ENCODE measurements at regions not wholly inside any gene's neighbourhood (a gene's known extent, or its start where the extent isn't known, plus 50 kb on each side); places are given as distances from the start of the nearest gene placed in this dataset.
A peak's percentile ranks its signal among the peaks of the same experiment; 100 is the strongest.

GRCh38 chr15:70535955-70536338 lies 227.4 kb downstream of the UACA start:
- H3K4me3 ChIP-seq (ENCODE audit: low read length): peak overlapping the region; percentile 66
- intact Hi-C loops (cut with micrococcal nuclease): loop anchor here (1.0 to 10.0 kb wide), 6 partner anchors 23 to 1067 kb away; no protein-coding TSS in a partner anchor
- Mint-ChIP-seq H3K4me3 (peak overlapping the region; percentile 83 to 99 (median 92)), H3K4me1 (peaks cover 44 to 80% (median 75%) of the 10 kb centered on the region in 7 donors), H3K27ac (peak overlapping the region; percentile 87 to 97 (median 95)), H3K27me3 (peaks cover 0 to 29% (median 0%) of the 10 kb centered on the region in 5 donors), H3K9me3 (no peaks in the 10 kb centered on the region), H3K36me3 (peaks cover 0 to 7% (median 5%) of the 10 kb centered on the region in 5 donors)
- no peaks in the 10 kb centered on the region for H3K9me3 ChIP-seq (ENCODE audit: control insufficient read depth in 2 of 3, low read length in 3 of 3)
- ChIA-PET POLR2A (interaction anchor here (0.7 to 5.8 kb wide), 20 partner anchors 8 to 1083 kb away, joined by 3 to 96 read pairs (median 5); partner anchors contain the start of genes RPLP1 and TLE3), CTCF (interaction anchor here (1.1 to 2.2 kb wide), 8 partner anchors 9 to 48 kb away, joined by 3 to 10 read pairs (median 4); no protein-coding TSS in a partner anchor)
- no peak for ATAC-seq
- no peaks in the 10 kb centered on the region for H3K36me3 ChIP-seq (ENCODE audit: control insufficient read depth in 2 of 3, insufficient read depth in 3 of 3, low read length in 3 of 3)
- peaks cover 33 to 43% of the 10 kb centered on the region in 2 donors for H3K4me1 ChIP-seq (ENCODE audit: control insufficient read depth in 2 of 2, insufficient read depth in 2 of 2, low read length in 2 of 2)
- H3K27me3 ChIP-seq (ENCODE audit: control insufficient read depth in 2 of 2, insufficient read depth in 2 of 2, low read length in 2 of 2): no peaks in the 10 kb centered on the region
- DNase-seq: no peak
- peak overlapping the region; percentile 74 for H3K27ac ChIP-seq (ENCODE audit: low read depth, low read length)

- POLR2A ChIA-PET: interaction anchor here (0.6 to 5.8 kb wide), 26 partner anchors 7 to 1083 kb away, joined by 3 to 96 read pairs (median 5); partner anchors contain the start of genes RPLP1 and TLE3
- Mint-ChIP-seq H3K27ac (peak overlapping the region; percentile 87 to 97 (median 95)), H3K27me3 (peaks cover 0 to 23% (median 0%) of the 10 kb centered on the region in 5 donors), H3K4me3 (peak overlapping the region; percentile 83 to 99 (median 92)), H3K4me1 (peaks cover 44 to 87% (median 75%) of the 10 kb centered on the region in 7 donors), H3K9me3 (peaks cover 0 to 1% (median 0%) of the 10 kb centered on the region in 11 donors), H3K36me3 (peaks cover 0 to 3% (median under 1%) of the 10 kb centered on the region in 5 donors)
- no peaks in the 10 kb centered on the region for H3K27me3 ChIP-seq (ENCODE audit: control insufficient read depth in 2 of 2, insufficient read depth in 2 of 2, low read length in 2 of 2)
- H3K9me3 ChIP-seq (ENCODE audit: control insufficient read depth in 2 of 3, low read length in 3 of 3): no peaks in the 10 kb centered on the region
- CTCF ChIA-PET: interaction anchor here (0.5 to 2.2 kb wide), 14 partner anchors 9 to 189 kb away, joined by 3 to 10 read pairs (median 4); no protein-coding TSS in a partner anchor
- DNase-seq (peak; percentile 35 to 82 (median 77)), ATAC-seq (peak; percentile 86)
- intact Hi-C loops (cut with micrococcal nuclease): loop anchor here (1.0 to 10.0 kb wide), 6 partner anchors 24 to 1067 kb away; no protein-coding TSS in a partner anchor
- H3K4me3 ChIP-seq (ENCODE audit: low read length): peak overlapping the region; percentile 66
- H3K4me1 ChIP-seq (ENCODE audit: control insufficient read depth in 2 of 2, insufficient read depth in 2 of 2, low read length in 2 of 2): peaks cover 33 to 50% of the 10 kb centered on the region in 2 donors
- H3K27ac ChIP-seq (ENCODE audit: low read depth, low read length): peak overlapping the region; percentile 74
- H3K36me3 ChIP-seq (ENCODE audit: control insufficient read depth in 2 of 3, insufficient read depth in 3 of 3, low read length in 3 of 3): no peaks in the 10 kb centered on the region
Measured at GRCh38 chr15:70535071-70535954, 228.0 kb downstream of the UACA start.

- no peak for ATAC-seq
- intact Hi-C loops (cut with micrococcal nuclease): loop anchor here (2.0 to 10.0 kb wide), 2 partner anchors 141 to 1065 kb away; no protein-coding TSS in a partner anchor
- peaks cover 44 to 61% of the 10 kb centered on the region in 2 donors for H3K4me1 ChIP-seq (ENCODE audit: control insufficient read depth in 2 of 2, insufficient read depth in 2 of 2, low read length in 2 of 2)
- ChIA-PET POLR2A (interaction anchor here (0.6 to 5.8 kb wide), 20 partner anchors 11 to 1381 kb away, joined by 3 to 96 read pairs (median 4); partner anchors contain the start of genes RPLP1 and TLE3), CTCF (interaction anchor here (1.1 to 2.2 kb wide), 7 partner anchors 11 to 72 kb away, joined by 3 to 10 read pairs (median 4); no protein-coding TSS in a partner anchor)
- H3K4me1 Mint-ChIP-seq: peaks cover 54 to 93% (median 83%) of the 10 kb centered on the region in 7 donors
- H3K9me3 ChIP-seq (ENCODE audit: control insufficient read depth in 2 of 3, low read length in 3 of 3): no peaks in the 10 kb centered on the region
- no peaks in the 10 kb centered on the region for H3K36me3 ChIP-seq (ENCODE audit: control insufficient read depth in 2 of 3, insufficient read depth in 3 of 3, low read length in 3 of 3)
- H3K27me3 Mint-ChIP-seq: peaks cover 0 to 18% (median 0%) of the 10 kb centered on the region in 5 donors
- H3K27me3 ChIP-seq (ENCODE audit: control insufficient read depth in 2 of 2, insufficient read depth in 2 of 2, low read length in 2 of 2): no peaks in the 10 kb centered on the region
- H3K4me3 ChIP-seq (ENCODE audit: low read length): peak overlapping the region; percentile 66
- peak overlapping the region; percentile 87 to 97 (median 95) for H3K27ac Mint-ChIP-seq
- peaks cover 0 to 4% (median 0%) of the 10 kb centered on the region in 5 donors for H3K36me3 Mint-ChIP-seq
- H3K4me3 Mint-ChIP-seq: peak overlapping the region; percentile 83 to 99 (median 92)
- no peak for DNase-seq
- peaks cover 0 to 4% (median 0%) of the 10 kb centered on the region in 11 donors for H3K9me3 Mint-ChIP-seq
- peak overlapping the region; percentile 74 for H3K27ac ChIP-seq (ENCODE audit: low read depth, low read length)
Measured at GRCh38 chr15:70533931-70534742, 229.2 kb downstream of the UACA start.

GRCh38 chr15:70532531-70533186 lies 230.7 kb downstream of the UACA start:
- Histone ChIP-seq H3K4me3 (ENCODE audit: low read length) (no peak overlapping the region), H3K9me3 (ENCODE audit: control insufficient read depth in 2 of 3, low read length in 3 of 3) (no peaks in the 10 kb centered on the region), H3K4me1 (ENCODE audit: control insufficient read depth in 2 of 2, insufficient read depth in 2 of 2, low read length in 2 of 2) (peaks cover 58 to 76% of the 10 kb centered on the region in 2 donors), H3K27me3 (ENCODE audit: control insufficient read depth in 2 of 2, insufficient read depth in 2 of 2, low read length in 2 of 2) (no peaks in the 10 kb centered on the region), H3K36me3 (ENCODE audit: control insufficient read depth in 2 of 3, insufficient read depth in 3 of 3, low read length in 3 of 3) (no peaks in the 10 kb centered on the region), H3K27ac (ENCODE audit: low read depth, low read length) (no peak overlapping the region)
- H3K36me3 Mint-ChIP-seq: peaks cover 0 to 9% (median 0%) of the 10 kb centered on the region in 5 donors
- peaks cover 0 to 4% (median 0%) of the 10 kb centered on the region in 11 donors for H3K9me3 Mint-ChIP-seq
- intact Hi-C loops (cut with micrococcal nuclease): loop anchor here (10.0 kb wide), 1 partner anchor 142 kb away; no protein-coding TSS in a partner anchor
- ATAC-seq: no peak
- peaks cover 63 to 99% (median 86%) of the 10 kb centered on the region in 7 donors for H3K4me1 Mint-ChIP-seq
- peak overlapping the region in 8 of 9 donors; percentile 60 to 97 (median 94) for H3K27ac Mint-ChIP-seq
- peaks cover 0 to 10% (median 0%) of the 10 kb centered on the region in 5 donors for H3K27me3 Mint-ChIP-seq
- ChIA-PET CTCF (no interaction called here), POLR2A (interaction anchor here (0.5 to 5.8 kb wide), 3 partner anchors 24 to 430 kb away, joined by 3 to 96 read pairs (median 4); no protein-coding TSS in a partner anchor)
- H3K4me3 Mint-ChIP-seq: peak overlapping the region in 8 of 10 donors; percentile 25 to 99 (median 94)
- DNase-seq: no peak

GRCh38 chr15:70531576-70531975 lies 231.8 kb downstream of the UACA start:
- Mint-ChIP-seq H3K4me3 (peak overlapping the region in 6 of 10 donors; percentile 5 to 99 (median 66)), H3K9me3 (peaks cover 0 to 4% (median 0%) of the 10 kb centered on the region in 11 donors), H3K27me3 (peaks cover 0 to 6% (median 0%) of the 10 kb centered on the region in 5 donors), H3K27ac (peak overlapping the region in 8 of 9 donors; percentile 16 to 95 (median 60)), H3K36me3 (peaks cover 0 to 11% (median 0%) of the 10 kb centered on the region in 5 donors), H3K4me1 (peaks cover 70 to 99% (median 87%) of the 10 kb centered on the region in 7 donors)
- Histone ChIP-seq H3K4me3 (ENCODE audit: low read length) (no peak overlapping the region), H3K27me3 (ENCODE audit: control insufficient read depth in 2 of 2, insufficient read depth in 2 of 2, low read length in 2 of 2) (no peaks in the 10 kb centered on the region), H3K27ac (ENCODE audit: low read depth, low read length) (no peak overlapping the region), H3K4me1 (ENCODE audit: control insufficient read depth in 2 of 2, insufficient read depth in 2 of 2, low read length in 2 of 2) (peaks cover 64 to 79% of the 10 kb centered on the region in 2 donors), H3K36me3 (ENCODE audit: control insufficient read depth in 2 of 3, insufficient read depth in 3 of 3, low read length in 3 of 3) (no peaks in the 10 kb centered on the region), H3K9me3 (ENCODE audit: control insufficient read depth in 2 of 3, low read length in 3 of 3) (no peaks in the 10 kb centered on the region)
- POLR2A ChIA-PET: interaction anchor here (1.2 to 1.5 kb wide), 4 partner anchors 9 to 28 kb away, joined by 3 to 5 read pairs (median 3); no protein-coding TSS in a partner anchor
- intact Hi-C loops (cut with micrococcal nuclease): loop anchor here (10.0 kb wide), 1 partner anchor 143 kb away; no protein-coding TSS in a partner anchor
- ATAC-seq (no peak), DNase-seq (no peak)
- CTCF ChIA-PET: interaction anchor here (2.2 kb wide), 1 partner anchor 28 kb away, joined by 6 read pairs; no protein-coding TSS in a partner anchor
